GM12878 (cell line): ENCODE measurements at regions not wholly inside any gene's neighbourhood (a gene's known extent, or its start where the extent isn't known, plus 50 kb on each side); places are given as distances from the start of the nearest gene placed in this dataset.

Experiments
- ATAC-seq: fragments of 200-7000 bp; cut with Tn5 transposase; 3 replicates; pipeline ENCODE4 v1.9.1; 2020; ENCODE audit warnings: mild to moderate bottlenecking, moderate library complexity
- BruUV-seq: library from RNA; stranded (reverse); fragments of 400-500 nt; replicated peaks from 2 replicates; lab custom pipeline; 2021; lab: Mats Ljungman, UMichigan
- CTCF ChIA-PET: fragments of 300-600 bp; sonication (Branson Sonifier 250); formaldehyde crosslinking; extraction: SDS; loops from one replicate; lab custom pipeline; 2021; ENCODE audit warnings: inconsistent platforms; lab: Yijun Ruan, JAX
- POLR2A ChIA-PET: fragments of 350-600 bp; formaldehyde crosslinking; extraction: SDS; loops from one replicate; lab custom pipeline; 2021; ENCODE audit warnings: inconsistent platforms; lab: Charles Lee
- RAD21 ChIA-PET: fragments of 300-600 bp; sonication (Branson Sonifier 250); formaldehyde crosslinking; loops from one replicate; lab custom pipeline; 2023; ENCODE audit warnings: antibody characterized with exemption; ENCODE audit not compliant: unreplicated experiment; lab: Charles Lee
- SMC1A ChIA-PET: fragments of 300-600 bp; sonication (Branson Sonifier 250); formaldehyde crosslinking; loops from one replicate; lab custom pipeline; 2023; ENCODE audit not compliant: unreplicated experiment, uncharacterized antibody; lab: Charles Lee
- DNase-seq: peaks from one replicate; pipeline ENCODE4 v3.0.0-alpha.2; 2011; ENCODE audit warnings: low read depth, low spot score
- FAIRE-seq: peaks from 3 replicates; lab custom pipeline; 2011; peaks lifted over from hg19 to GRCh38; lab: Jason Lieb, UNC
- H2AFZ ChIP-seq: 2 replicates; pipeline ENCODE4 v1.6.0; 2011; ENCODE audit warnings: low read depth, low read length, control low read depth; ENCODE audit not compliant: control insufficient read depth
- H3K27ac ChIP-seq: 2 replicates; pipeline ENCODE4 v1.5.1; 2011; ENCODE audit warnings: control low read depth; ENCODE audit not compliant: control insufficient read depth, insufficient read depth
- H3K27me3 ChIP-seq, 2 experiments: replicated peaks in 1 of 2; 2 replicates each; pipeline versions ENCODE4 v1.6.0 to v1.6.1; 2011; ENCODE audit warnings: low read length in 1 of 2; ENCODE audit not compliant: control insufficient read depth in 2 of 2, insufficient read depth in 2 of 2
- H3K36me3 ChIP-seq, 2 experiments: 2 replicates each; pipeline ENCODE4 v1.5.1; 2011; ENCODE audit warnings: low read length in 1 of 2; ENCODE audit not compliant: control insufficient read depth in 2 of 2, insufficient read depth in 2 of 2
- H3K4me1 ChIP-seq: 2 replicates; pipeline ENCODE4 v1.6.1; 2011; ENCODE audit warnings: mild to moderate bottlenecking, low read length, moderate library complexity, mixed read lengths; ENCODE audit not compliant: control insufficient read depth, insufficient read depth
- H3K4me2 ChIP-seq: 2 replicates; pipeline ENCODE4 v1.6.0; 2011; ENCODE audit warnings: control low read depth; ENCODE audit not compliant: control insufficient read depth, insufficient read depth
- H3K4me3 ChIP-seq: fragments of 200-600 bp; sonication (generic); 2 replicates; pipeline ENCODE4 v1.5.1; 2016
- H3K79me2 ChIP-seq: 2 replicates; pipeline ENCODE4 v1.6.0; 2011; ENCODE audit warnings: low read length; ENCODE audit not compliant: control insufficient read depth, insufficient read depth
- H3K9ac ChIP-seq: 2 replicates; pipeline ENCODE4 v1.8.0; 2011; ENCODE audit warnings: low read length, control low read depth, mixed read lengths; ENCODE audit not compliant: control insufficient read depth, insufficient read depth
- H3K9me3 ChIP-seq: replicated peaks from 3 replicates; pipeline ENCODE4 v1.5.1; 2011; ENCODE audit warnings: mild to moderate bottlenecking, low read length; ENCODE audit not compliant: control insufficient read depth, insufficient read depth
- H4K20me1 ChIP-seq: 2 replicates; pipeline ENCODE4 v1.6.0; 2011; ENCODE audit not compliant: control insufficient read depth, insufficient read depth
- CBX3 ChIP-seq: fragments of 200-600 bp; sonication (generic); IDR thresholded peaks from 2 replicates; pipeline ENCODE4 v1.6.1; 2016; ENCODE audit warnings: low read depth, borderline replicate concordance
- E4F1 ChIP-seq: fragments of 450-650 bp; IDR thresholded peaks from 2 replicates; pipeline ENCODE4 v1.6.1; 2018; ENCODE audit warnings: borderline replicate concordance, mild to moderate bottlenecking; ENCODE audit not compliant: partially characterized antibody
- HDAC6 ChIP-seq: fragments of 200-600 bp; sonication (generic); IDR thresholded peaks from one replicate; pipeline ENCODE4 v1.8.0; 2017; ENCODE audit warnings: antibody characterized with exemption; ENCODE audit not compliant: unreplicated experiment
- NFXL1 ChIP-seq: fragments of 450-650 bp; IDR thresholded peaks from 2 replicates; pipeline ENCODE4 v1.6.1; 2017; ENCODE audit warnings: antibody characterized with exemption, mild to moderate bottlenecking, borderline replicate concordance
- PML ChIP-seq: IDR thresholded peaks from 2 replicates; pipeline ENCODE4 v1.6.1; 2012; ENCODE audit warnings: low read length, inconsistent platforms
- RUNX3 ChIP-seq: IDR thresholded peaks from 2 replicates; pipeline ENCODE4 v1.6.1; 2012; ENCODE audit warnings: low read length, inconsistent platforms
- SUZ12 ChIP-seq: fragments of 200-600 bp; sonication (generic); IDR thresholded peaks from one replicate; pipeline ENCODE4 v1.6.1; 2018; ENCODE audit warnings: antibody characterized with exemption, mild to moderate bottlenecking; ENCODE audit not compliant: unreplicated experiment
- TCF12 ChIP-seq: IDR thresholded peaks from 2 replicates; pipeline ENCODE4 v1.6.1; 2011; ENCODE audit warnings: low read depth, mild to moderate bottlenecking, low read length
- TCF3 ChIP-seq: IDR thresholded peaks from 2 replicates; pipeline ENCODE4 v1.6.1; 2012; ENCODE audit warnings: low read depth, mild to moderate bottlenecking, low read length, borderline replicate concordance; ENCODE audit not compliant: insufficient read depth
- TCF7 ChIP-seq: IDR thresholded peaks from 2 replicates; pipeline ENCODE4 v1.6.1; 2014; ENCODE audit warnings: antibody characterized with exemption, borderline replicate concordance
- ZSCAN29 ChIP-seq: fragments of 450-650 bp; IDR thresholded peaks from 2 replicates; pipeline ENCODE4 v1.6.1; 2017; ENCODE audit warnings: mild to moderate bottlenecking, moderate library complexity
- WGBS: methylation state at CpG from one replicate; pipeline ENCODE4 v1.1.6; 2016; ENCODE audit warnings: low lambda C conversion rate; ENCODE audit not compliant: insufficient replicate concordance, insufficient coverage; ENCODE audit errors: missing lambda C conversion rate; 5-methylcytosine and 5-hydroxymethylcytosine counted together
- in situ Hi-C: fragments of 300-500 bp; cut with MboI; formaldehyde crosslinking; loops from 9 replicates; pipeline ENCODE4 v1.14.3; 2018; ENCODE audit warnings: mixed read lengths
- intact Hi-C: fragments of 100-400 bp; cut with micrococcal nuclease; formaldehyde crosslinking; loops from one replicate; pipeline ENCODE4 v1.14.2; 2022; ENCODE audit not compliant: unreplicated experiment
- TF ChIP-seq, protein P1 (sequence below): IDR thresholded peaks from 2 replicates; pipeline ENCODE4 v1.6.1; 2012; ENCODE audit warnings: low read length, inconsistent platforms

DNA sequence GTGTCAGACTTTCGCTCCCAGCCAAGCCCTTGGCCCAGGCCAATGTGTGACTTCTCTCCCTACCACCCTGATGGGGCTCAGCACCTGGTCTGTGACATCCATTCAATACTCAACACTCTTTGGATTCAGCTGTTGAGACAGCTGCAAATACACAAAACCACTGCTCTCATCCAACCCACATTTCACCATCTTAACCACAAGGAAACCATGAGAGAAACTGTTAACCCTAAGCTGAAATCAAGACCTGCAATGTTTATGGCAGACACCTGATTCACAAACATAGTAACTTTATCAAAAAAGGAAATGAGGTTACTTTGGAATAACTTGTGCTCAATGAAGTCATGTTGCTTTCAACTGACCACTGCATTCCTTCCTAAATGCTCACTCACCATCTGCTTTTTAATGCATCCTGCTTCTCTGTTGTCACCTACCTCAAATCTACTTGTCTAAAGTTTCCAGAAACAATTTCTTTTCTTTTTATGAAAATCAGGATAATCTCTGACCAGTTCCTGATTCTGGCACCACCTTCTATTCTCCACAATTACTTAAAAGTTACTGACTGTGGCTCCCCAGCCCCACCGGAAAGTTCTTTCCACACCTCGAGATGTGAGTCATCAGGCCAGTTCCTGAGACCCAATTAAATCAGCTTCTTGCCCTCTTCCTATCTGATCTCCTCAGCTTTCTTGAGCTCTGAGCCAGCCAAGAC lies 88.2 kb downstream of the NOG start:
- no peaks in the 10 kb centered on the region for H3K36me3 ChIP-seq
- ChIA-PET POLR2A (no interaction called here), SMC1A (no interaction called here), CTCF (interaction anchor here (0.6 kb wide), 1 partner anchor 1199 kb away, joined by 3 read pairs; no protein-coding TSS in a partner anchor), RAD21 (no interaction called here)
- TF ChIP-seq PML (no peak), HDAC6 (no peak), NFXL1 (no peak), TCF7 (no peak), TCF12 (peak; percentile 49; the same call in 1 of the 2 replicates), TCF3 (0 out of 2 replicates have a peak, but pooled peaks have one; percentile 39), RUNX3 (peak; percentile 52)
- no TSS peak for BruUV-seq
- peaks cover 7 to 24% of the 10 kb centered on the region in 2 experiments for H3K27me3 ChIP-seq
- DNase-seq (no peak), ATAC-seq (peak; percentile 26), FAIRE-seq (no peak)
- H3K4me1 ChIP-seq: peaks cover 6% of the 10 kb centered on the region; the same call in 1 of the 2 replicates
- H3K4me2 ChIP-seq: no peak overlapping the region
- H3K9ac ChIP-seq: no peak overlapping the region
- H3K27ac ChIP-seq: no peak overlapping the region
- H3K4me3 ChIP-seq: no peak overlapping the region
- in situ Hi-C loops (no loop called here), intact Hi-C loops (no loop called here)
- no peaks in the 10 kb centered on the region for H3K79me2 ChIP-seq
- WGBS: 22% methylated on average over 3 of the region's 3 CpGs
- no peaks in the 10 kb centered on the region for H4K20me1 ChIP-seq
- no peak overlapping the region for H2AFZ ChIP-seq
- H3K9me3 ChIP-seq: no peaks in the 10 kb centered on the region

DNA sequence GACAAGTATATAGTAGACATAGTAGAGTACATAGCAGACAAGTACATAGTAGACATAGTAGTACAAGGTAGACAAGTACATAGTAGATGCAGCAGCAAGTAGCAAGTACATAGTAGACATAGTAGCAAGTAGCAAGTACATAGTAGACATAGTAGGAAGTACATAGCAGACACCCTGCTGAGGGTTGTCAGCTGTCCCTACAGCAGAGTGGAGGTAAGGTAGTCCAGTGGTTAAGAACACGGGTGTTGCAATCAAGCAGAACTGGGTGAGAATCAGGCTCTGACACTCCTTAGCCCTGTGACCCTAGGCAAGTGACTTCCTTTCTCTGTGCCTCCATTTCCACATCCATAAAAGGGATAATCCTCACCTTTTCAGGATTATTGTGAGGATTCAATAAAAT lies 94.7 kb downstream of the NOG start:
- no peak overlapping the region for H3K4me2 ChIP-seq
- no peak for DNase-seq
- ChIA-PET SMC1A (no interaction called here), POLR2A (no interaction called here), RAD21 (no interaction called here), CTCF (no interaction called here)
- intact Hi-C loops (no loop called here), in situ Hi-C loops (no loop called here)
- no peak overlapping the region for H3K9ac ChIP-seq
- no TSS peak for BruUV-seq
- no peak overlapping the region for H3K27ac ChIP-seq
- no peak overlapping the region for H3K4me3 ChIP-seq
- WGBS: 0% methylated on average over 1 of the region's 1 CpG
- no peak overlapping the region for H2AFZ ChIP-seq
- H3K4me1 ChIP-seq: no peaks in the 10 kb centered on the region
- ATAC-seq: no peak
- no peak for FAIRE-seq
- H3K79me2 ChIP-seq: no peaks in the 10 kb centered on the region
- H3K36me3 ChIP-seq: no peaks in the 10 kb centered on the region
- H4K20me1 ChIP-seq: no peaks in the 10 kb centered on the region
- H3K9me3 ChIP-seq: no peaks in the 10 kb centered on the region; the same call in 2 of the 3 replicates
- H3K27me3 ChIP-seq: peaks cover 0 to 2% of the 10 kb centered on the region in 2 experiments; a peak in 2 of 4 replicates
- TF ChIP-seq CBX3 (no peak), E4F1 (no peak), ZSCAN29 (no peak), SUZ12 (no peak)
- TF ChIP-seq, protein P1, sequence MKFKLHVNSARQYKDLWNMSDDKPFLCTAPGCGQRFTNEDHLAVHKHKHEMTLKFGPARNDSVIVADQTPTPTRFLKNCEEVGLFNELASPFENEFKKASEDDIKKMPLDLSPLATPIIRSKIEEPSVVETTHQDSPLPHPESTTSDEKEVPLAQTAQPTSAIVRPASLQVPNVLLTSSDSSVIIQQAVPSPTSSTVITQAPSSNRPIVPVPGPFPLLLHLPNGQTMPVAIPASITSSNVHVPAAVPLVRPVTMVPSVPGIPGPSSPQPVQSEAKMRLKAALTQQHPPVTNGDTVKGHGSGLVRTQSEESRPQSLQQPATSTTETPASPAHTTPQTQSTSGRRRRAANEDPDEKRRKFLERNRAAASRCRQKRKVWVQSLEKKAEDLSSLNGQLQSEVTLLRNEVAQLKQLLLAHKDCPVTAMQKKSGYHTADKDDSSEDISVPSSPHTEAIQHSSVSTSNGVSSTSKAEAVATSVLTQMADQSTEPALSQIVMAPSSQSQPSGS: no peak
